ENCODE measurements at regions not wholly inside any gene's neighbourhood (a gene's known extent, or its start where the extent isn't known, plus 50 kb on each side); places are given as distances from the start of the nearest gene placed in this dataset.

GRCh38 chr3:74531491-74531890 is 83.0 kb downstream of the CNTN3 start:
- no peak for TF ChIP-seq CTCF (IDR thresholded peaks at IDR 0.05; ENCODE audit: insufficient read depth, low read length)
- DNase-seq (ENCODE audit: low read depth) = no peak

GRCh38 chr3:74529145-74529544 is 85.3 kb downstream of the CNTN3 start:
- no peak for DNase-seq (ENCODE audit: low read depth)
- no peak overlapping the region for H3K4me3 ChIP-seq (ENCODE audit: low read depth, low read length)
- TF ChIP-seq CTCF (IDR thresholded peaks at IDR 0.05; ENCODE audit: insufficient read depth, low read length) = no peak

More at GRCh38 chr3:74531491-74531890, 83.0 kb downstream of the CNTN3 start:
- H3K4me3 ChIP-seq (ENCODE audit: low read depth, low read length) = no peak overlapping the region

GRCh38 chr3:74527566-74527965 is 86.9 kb downstream of the CNTN3 start:
- DNase-seq (ENCODE audit: low read depth) = no peak
- no peak overlapping the region for H3K4me3 ChIP-seq (ENCODE audit: low read depth, low read length)
- no peak for TF ChIP-seq CTCF (IDR thresholded peaks at IDR 0.05; ENCODE audit: insufficient read depth, low read length)

- no peak for TF ChIP-seq CTCF (IDR thresholded peaks at IDR 0.05; ENCODE audit: insufficient read depth, low read length)
- no peak overlapping the region for H3K4me3 ChIP-seq (ENCODE audit: low read depth, low read length)
- DNase-seq (ENCODE audit: low read depth) = peak; percentile 63
These were observed 90.6 kb downstream of the CNTN3 start for GRCh38 chr3:74523811-74524210.

GRCh38 chr3:74520895-74521294 is 93.6 kb downstream of the CNTN3 start:
- no peak for TF ChIP-seq CTCF (IDR thresholded peaks at IDR 0.05; ENCODE audit: insufficient read depth, low read length)
- DNase-seq (ENCODE audit: low read depth) = no peak
- no peak overlapping the region for H3K4me3 ChIP-seq (ENCODE audit: low read depth, low read length)

- H3K4me3 ChIP-seq (ENCODE audit: low read depth, low read length) = no peak overlapping the region
- DNase-seq (ENCODE audit: low read depth) = no peak
- TF ChIP-seq CTCF (IDR thresholded peaks at IDR 0.05; ENCODE audit: insufficient read depth, low read length) = no peak
These were observed 95.8 kb downstream of the CNTN3 start for GRCh38 chr3:74518610-74519009.

- no peak overlapping the region for H3K4me3 ChIP-seq (ENCODE audit: low read depth, low read length)
- no peak for DNase-seq (ENCODE audit: low read depth)
- no peak for TF ChIP-seq CTCF (IDR thresholded peaks at IDR 0.05; ENCODE audit: insufficient read depth, low read length)
These were observed 98.4 kb downstream of the CNTN3 start for GRCh38 chr3:74516019-74516418.
